Mucosa of gallbladder (tissue), 1 donor: ENCODE measurements at regions not wholly inside any gene's neighbourhood (a gene's known extent, or its start where the extent isn't known, plus 50 kb on each side); places are given as distances from the start of the nearest gene placed in this dataset.

Experiments used
- DNase-seq: peaks from one replicate; pipeline ENCODE4 v3.0.0-alpha.2; 2020; ENCODE audit warnings: low spot score
- donor health status: DM: no; HTN: no; CAD: no.

- no peak for DNase-seq
Observed at GRCh38 chr15:61534986-61535385, 305.9 kb upstream of the RORA start.

DNA sequence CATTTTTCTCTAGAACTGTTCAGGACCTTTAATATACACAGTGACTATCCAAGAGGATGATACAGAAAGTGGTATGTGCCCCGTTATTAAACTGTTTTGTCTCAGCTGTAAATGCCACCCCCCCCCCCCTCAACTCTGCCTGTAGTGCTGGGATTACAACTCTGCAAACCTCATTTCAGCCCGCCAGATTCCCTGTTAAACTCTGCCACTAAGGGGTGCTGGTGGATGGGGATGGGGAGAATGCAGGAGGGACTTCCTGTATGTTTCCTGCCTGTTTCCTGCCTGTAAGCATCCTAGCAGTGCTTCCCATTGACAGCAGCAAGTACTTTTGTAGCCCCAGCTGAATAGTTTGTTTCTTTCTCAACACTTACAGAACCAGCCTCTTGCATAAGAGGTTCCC is 301.7 kb upstream of the RORA start:
- no peak for DNase-seq

DNA sequence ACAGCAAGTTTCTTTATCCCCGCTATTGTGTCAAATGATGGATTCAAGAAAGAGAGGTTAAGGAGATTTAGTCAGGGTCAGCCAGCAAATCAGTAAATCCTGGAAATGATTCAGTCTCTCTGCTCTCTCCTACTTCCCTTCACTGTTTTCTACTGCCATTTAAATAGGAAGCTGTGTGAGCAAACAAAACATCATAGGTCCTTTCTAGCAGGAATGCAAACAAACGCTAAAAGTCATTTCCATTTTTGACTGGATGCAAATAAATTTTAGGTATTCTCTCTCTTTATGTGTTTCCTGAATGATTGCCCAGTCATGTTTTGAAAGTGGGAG is 299.4 kb upstream of the RORA start:
- DNase-seq, result no peak

DNA sequence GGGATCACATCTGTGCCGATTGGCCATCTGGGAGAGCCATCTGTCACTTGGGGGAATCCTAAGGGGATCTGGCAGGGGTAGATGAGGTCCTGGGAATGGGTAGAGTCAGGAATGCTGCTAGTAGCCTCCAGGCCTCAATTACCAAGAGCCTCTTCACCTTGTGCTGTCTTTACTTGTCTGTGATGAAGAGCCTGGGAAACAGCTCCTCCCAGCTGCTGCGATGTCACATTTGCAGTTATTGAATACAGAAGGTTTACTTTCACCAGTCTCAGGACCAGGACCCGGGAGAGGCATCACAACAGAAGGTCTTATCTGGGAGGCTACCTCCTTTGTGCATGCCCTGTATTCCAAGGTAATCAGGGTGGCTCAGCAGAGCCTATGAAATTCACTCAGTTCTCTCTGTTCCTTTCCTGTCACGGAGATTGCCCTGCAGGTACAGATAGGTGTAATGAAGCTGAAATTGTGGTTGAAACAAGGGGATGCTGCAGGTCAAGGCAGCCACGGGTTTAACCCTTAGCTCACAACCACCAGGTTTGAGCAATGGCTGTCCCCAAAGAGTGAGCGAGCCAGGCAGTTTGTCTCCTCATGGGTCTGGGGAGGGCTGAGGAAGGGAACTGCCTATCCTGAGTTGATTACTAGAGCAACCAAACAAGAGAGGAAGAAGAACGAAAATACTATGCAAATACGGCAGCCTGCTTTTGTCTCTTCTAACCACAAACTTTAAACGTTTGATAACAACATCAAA is 298.9 kb upstream of the RORA start:
- DNase-seq, result no peak

DNA sequence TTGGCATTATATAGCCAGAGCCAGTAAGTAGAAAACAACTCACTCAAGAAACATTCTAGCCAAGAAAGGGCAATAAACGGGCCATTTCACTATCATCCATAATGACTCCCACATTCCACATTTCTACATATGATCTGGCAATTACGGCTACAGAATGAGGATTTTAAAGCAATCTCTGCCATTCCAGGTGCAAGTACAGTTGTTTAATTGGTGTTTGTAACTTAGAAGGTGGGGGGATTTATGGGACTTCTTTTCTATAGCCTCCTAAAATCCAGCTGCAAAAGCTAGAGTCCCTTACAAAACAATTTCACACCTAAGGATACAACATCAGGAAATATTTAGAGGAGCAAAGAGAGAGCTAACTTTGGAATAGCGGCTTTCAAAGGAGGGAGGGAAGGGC is 295.4 kb upstream of the RORA start:
- no peak for DNase-seq

DNA sequence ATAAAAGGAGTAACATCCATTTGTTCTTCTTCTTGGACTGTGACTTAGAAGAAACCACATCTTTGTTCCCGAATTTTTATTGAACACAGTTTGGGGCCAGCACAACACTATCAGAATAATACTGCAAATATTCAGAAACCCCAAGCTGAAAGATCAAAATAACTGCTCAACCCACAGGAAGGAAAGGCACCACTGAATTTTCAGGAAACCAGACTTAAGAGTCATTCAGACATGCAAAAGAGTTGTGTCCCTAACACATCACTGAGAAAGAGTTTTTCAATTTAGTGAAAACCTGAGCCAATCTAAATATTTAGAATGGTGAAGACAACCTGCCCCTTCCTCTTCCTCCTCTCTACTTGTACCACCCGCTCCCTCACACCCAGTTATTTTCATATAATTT is 295.0 kb upstream of the RORA start:
- DNase-seq, result no peak

DNA sequence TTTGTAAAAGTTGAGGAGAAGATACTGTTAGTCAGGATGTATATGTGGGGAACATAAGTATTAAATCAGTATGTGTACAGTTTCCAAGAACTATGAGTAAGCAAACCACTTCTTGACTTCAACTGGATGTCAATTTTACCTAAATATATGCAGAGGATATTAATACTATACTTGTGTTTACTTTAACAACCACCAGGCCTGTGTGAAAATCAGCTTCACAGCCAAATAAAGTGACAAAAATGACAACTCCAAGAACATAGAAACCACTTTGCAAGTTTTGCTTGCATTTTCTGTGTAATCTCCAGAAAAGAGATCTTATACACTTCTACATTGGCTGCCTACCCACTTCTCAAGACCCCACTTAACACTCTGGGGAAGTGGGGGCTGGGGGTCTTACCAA is 293.3 kb upstream of the RORA start:
- DNase-seq, result no peak

- no peak for DNase-seq
Observed at GRCh38 chr15:61521953-61522352, 292.9 kb upstream of the RORA start.

DNA sequence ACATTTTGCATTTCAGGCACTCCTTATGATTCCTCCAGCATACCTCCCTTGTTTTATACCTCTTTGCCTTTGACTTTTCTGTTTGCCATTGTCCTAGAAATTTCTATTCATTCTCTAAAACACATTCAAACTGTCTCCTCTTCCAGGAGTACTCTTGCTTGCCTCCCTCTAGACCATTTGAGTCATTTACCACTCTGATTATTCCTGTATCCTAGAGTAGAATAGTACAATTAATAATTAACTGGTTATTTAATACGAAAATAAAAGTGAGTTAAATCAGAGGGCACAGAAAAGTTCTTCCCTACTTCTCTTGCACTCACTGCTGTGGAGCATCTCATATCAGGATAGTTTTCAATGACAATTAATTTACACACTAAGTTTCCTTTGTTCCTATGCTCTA is 290.2 kb upstream of the RORA start:
- DNase-seq, result no peak

DNA sequence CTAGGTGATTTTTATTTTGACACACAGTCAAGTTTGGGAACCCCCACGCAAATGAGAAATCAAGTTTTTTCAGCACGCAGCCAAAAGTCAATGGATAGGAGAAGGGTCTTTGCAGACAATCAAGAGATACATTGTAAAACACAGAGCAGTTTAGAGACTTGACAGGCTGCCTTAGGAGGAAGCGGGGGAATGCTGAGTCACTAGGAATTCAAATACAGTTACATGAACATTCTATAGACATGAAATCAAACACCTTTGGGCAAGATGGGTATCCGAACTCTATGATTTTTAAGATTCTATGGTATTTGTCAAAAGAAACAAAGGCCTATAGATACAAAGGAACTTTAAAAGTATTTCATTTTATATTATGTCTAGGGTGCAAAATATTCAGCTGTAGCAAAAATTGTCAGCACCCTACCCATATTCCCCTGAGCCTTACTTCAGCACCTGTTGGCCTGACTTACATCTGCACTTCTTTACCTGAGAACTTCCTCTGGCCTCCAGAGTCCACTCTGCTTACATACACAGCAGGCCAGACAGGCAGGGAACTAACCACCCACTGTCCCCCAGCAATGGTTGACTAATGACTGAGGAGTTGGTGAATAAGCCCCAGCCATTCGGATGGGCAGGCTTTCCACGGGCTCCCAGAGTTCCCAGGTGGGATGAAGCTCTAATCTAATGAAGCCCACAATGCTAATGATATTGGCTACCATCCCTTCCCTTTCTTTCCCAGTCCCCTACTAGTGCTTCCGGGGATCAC is 289.3 kb upstream of the RORA start:
- no peak for DNase-seq

GRCh38 chr15:61517776-61518175 is 288.7 kb upstream of the RORA start:
- DNase-seq, result no peak

DNA sequence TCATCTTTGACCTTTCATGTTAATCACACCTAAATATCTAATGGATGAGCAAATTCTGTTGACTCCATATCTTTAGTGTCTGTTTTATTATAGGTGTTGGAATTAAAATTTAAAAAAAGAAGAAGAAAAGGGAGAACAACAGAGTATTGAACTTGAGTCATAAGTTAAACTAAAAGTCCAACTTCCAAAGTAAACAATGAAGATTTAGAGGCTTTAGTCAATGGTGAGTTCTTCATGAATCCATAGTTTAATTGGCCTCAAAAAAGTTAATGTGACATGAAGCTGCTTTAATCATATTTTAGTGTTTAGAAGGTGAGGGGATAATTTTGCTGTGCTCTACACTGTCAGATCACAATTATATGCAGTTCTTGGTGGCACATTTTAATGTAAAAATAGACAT is 288.2 kb upstream of the RORA start:
- DNase-seq, result no peak

DNA sequence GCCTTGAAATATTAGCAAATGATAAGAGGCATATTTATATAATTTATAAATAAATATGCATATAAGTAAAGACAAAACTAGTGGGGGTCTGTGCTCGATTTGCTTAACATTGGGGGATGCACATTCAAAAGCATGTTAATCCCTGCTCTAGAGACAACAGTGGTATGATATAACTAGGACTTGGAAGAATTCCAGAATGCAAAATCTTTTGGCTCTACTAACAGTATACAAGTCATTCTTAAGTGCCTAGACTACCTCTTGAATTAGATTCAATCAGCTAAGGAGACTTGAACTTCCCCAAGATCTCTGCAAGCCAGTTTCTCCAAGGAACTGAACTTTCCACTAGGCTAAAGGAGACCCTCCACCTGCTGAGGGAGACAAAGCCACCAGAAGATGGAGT is 282.7 kb upstream of the RORA start:
- no peak for DNase-seq

DNA sequence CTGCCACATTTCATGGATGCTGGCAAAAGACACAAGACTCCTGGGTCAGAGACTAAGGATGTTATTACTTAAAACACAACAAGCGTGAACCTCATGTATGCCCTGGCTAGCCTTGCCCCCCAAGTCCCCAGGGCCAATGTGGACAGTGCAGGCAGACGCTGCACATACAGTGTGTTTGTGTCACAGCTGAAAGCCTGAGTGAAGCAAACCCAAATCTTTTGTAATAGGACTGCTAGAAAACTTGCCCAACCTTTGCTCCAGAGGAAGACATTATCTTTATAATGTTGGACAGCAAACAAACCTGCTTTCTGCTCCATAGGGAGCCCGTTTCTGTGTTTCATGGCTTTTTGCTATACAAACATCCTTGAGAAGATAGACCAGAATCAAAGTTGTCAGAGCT is 282.0 kb upstream of the RORA start:
- DNase-seq, result no peak

DNA sequence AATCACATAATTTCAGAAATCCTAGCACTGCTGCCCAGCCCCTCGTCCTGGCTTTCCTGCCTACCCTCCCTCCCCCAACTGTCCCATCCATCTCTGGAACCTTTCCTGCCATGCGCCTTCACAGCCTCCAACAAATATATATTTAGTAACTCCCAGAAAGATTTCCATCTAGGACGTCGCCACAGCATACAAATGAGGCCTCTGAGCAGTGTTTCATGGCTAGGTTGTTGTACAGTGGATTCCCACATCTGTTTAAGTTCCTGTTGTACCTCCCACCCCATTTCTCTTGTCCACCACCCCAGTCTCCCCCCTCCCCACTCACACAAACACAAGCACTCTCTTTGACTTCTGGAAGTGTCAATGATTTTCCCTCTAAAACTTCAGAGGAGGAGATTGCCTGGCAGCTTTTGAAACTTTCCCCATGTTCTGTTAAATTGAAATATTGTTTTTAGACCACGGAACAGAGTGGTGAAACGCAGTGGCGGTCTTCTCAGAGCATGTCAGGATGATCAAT is 280.3 kb upstream of the RORA start:
- no peak for DNase-seq

DNA sequence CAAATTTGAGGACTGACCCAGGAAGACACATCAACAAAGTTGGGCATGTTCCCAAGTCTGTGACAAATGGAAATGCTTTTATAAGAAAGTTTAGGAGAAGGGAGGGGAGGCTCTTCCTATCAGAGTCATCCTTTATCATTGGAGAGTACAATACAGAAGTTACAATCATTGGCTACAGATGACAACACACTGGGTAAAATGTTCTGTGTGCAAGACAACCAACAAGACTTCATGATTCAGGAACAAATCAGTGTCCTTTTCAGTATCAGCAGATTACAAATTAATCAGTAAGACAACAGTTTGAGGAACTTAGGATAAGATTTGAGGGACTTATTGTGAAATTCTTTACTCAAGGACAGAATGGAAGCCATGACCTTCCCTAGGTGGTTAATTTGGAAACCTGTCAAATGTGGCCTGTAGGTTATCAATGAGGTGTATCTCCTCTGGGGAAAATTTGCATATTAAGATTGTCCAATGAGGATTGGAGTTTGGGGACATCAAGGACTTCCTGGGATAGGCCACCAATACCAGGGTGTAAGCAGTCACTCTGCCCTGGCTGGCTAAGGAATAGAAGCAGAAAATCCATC is 274.4 kb upstream of the RORA start:
- no peak for DNase-seq

GRCh38 chr15:61501815-61502389 is 272.8 kb upstream of the RORA start:
- no peak for DNase-seq

GRCh38 chr15:61500951-61501620 is 272.0 kb upstream of the RORA start:
- DNase-seq, result no peak

DNA sequence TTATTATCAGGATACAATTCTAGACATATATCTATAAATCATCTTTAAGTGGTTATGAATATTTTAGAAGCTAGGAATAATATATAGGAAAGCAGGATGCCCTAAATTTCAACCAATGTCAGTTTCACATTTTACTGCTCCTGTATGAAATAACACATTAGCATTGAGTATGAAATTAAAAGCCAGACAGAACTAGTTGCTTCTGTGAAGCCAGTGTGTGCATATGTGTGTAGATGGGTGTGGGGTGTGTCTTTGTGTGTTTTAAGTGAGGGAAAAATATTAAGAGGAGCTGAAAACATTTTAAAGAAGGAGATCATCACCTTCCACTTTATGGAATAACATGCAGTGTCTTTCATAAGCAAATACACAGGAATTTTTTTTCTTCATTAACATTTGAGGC is 271.4 kb upstream of the RORA start:
- no peak for DNase-seq

- DNase-seq, result no peak
Observed at GRCh38 chr15:61499376-61499775, 270.3 kb upstream of the RORA start.

DNA sequence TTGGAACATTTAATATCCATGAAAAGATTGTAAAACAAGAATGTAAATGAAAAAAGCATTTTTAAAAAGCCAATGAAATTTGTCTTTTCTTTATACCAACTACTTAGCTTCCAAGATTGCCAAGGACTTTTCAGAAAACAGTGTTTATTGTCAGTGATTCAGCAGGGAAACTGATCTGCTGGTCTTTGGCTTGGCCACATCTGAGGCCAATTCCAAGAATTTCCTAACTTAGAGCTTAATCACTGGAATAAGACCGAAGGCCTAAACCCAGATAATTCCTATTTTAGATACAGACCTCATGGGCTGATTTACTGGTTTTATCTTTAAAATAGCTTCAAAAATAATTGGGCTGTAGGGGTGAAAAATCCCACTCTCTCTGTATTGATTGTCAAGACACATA is 260.5 kb upstream of the RORA start:
- DNase-seq, result no peak

- DNase-seq, result no peak
Observed at GRCh38 chr15:61483599-61483998, 254.5 kb upstream of the RORA start.
